SK-N-SH (cell line): ENCODE measurements at regions not wholly inside any gene's neighbourhood (a gene's known extent, or its start where the extent isn't known, plus 50 kb on each side); places are given as distances from the start of the nearest gene placed in this dataset.

Experiments used
- CTCF ChIA-PET: fragments of 300-600, 350-600 bp; formaldehyde crosslinking; extraction: SDS; loops from one replicate; lab custom pipeline; 2021; lab: Yijun Ruan, JAX
- POLR2A ChIA-PET: fragments of 350-600 bp; sonication (Branson Sonifier 250); formaldehyde crosslinking; extraction: SDS; loops from one replicate; lab custom pipeline; 2020; ENCODE audit warnings: antibody characterized with exemption, inconsistent platforms; lab: Yijun Ruan, JAX
- DNase-seq: peaks from one replicate; pipeline ENCODE4 v3.0.0; 2012
- H2AFZ ChIP-seq: fragments of 200-600 bp; sonication (generic); 2 replicates; pipeline ENCODE4 v1.8.1; 2016; ENCODE audit warnings: antibody characterized with exemption, mild to moderate bottlenecking, low read depth
- H3F3A ChIP-seq: fragments of 200-600 bp; sonication (generic); replicated peaks from 2 replicates; pipeline ENCODE3; 2016; ENCODE audit warnings: antibody characterized with exemption, mild to moderate bottlenecking; ENCODE audit not compliant: insufficient read depth
- H3K27ac ChIP-seq, 2 experiments: fragments of 200-500 bp in 1 of 2; fragments of 200-600 bp in 1 of 2; sonication (Bioruptor generic) in 1 of 2; sonication (generic), shearing (Covaris generic) in 1 of 2; 2 replicates each; pipeline versions ENCODE4 v1.5.1 to v1.6.1; 2014 to 2016; ENCODE audit warnings: low read depth in 2 of 2, inconsistent platforms in 1 of 2, low read length in 1 of 2, mild to moderate bottlenecking in 1 of 2, mixed read lengths in 1 of 2
- H3K27me3 ChIP-seq: fragments of 200-600 bp; sonication (generic), shearing (Covaris generic); 2 replicates; pipeline ENCODE4 v1.6.1; 2016; ENCODE audit warnings: mixed run types; ENCODE audit not compliant: insufficient read depth
- H3K36me3 ChIP-seq, 2 experiments: fragments of 200-500 bp in 1 of 2; fragments of 200-600 bp in 1 of 2; sonication (Bioruptor generic) in 1 of 2; sonication (generic) in 1 of 2; replicated peaks in 1 of 2; 2 replicates each; pipeline versions ENCODE3 to v1.5.1; 2014 to 2016; ENCODE audit warnings: low read length in 1 of 2, mild to moderate bottlenecking in 1 of 2; ENCODE audit not compliant: insufficient read depth in 2 of 2, control insufficient read depth in 1 of 2
- H3K4me1 ChIP-seq, 2 experiments: fragments of 200-500 bp in 1 of 2; fragments of 200-600 bp in 1 of 2; sonication (Bioruptor generic) in 1 of 2; sonication (generic), shearing (Covaris generic) in 1 of 2; 2 replicates each; pipeline versions ENCODE4 v1.5.1 to v1.6.1; 2014 to 2016; ENCODE audit warnings: low read depth in 1 of 2, low read length in 1 of 2, mixed run types in 1 of 2; ENCODE audit not compliant: insufficient read depth in 2 of 2, control insufficient read depth in 1 of 2
- H3K4me2 ChIP-seq: fragments of 200-600 bp; sonication (generic), shearing (Covaris generic); 2 replicates; pipeline ENCODE4 v1.6.1; 2017; ENCODE audit warnings: mixed run types
- H3K4me3 ChIP-seq, 2 experiments: fragments of 200-500 bp in 1 of 2; fragments of 200-600 bp in 1 of 2; sonication (Bioruptor generic) in 1 of 2; sonication (generic), shearing (Covaris generic) in 1 of 2; 2 replicates each; pipeline versions ENCODE4 v1.5.1 to v1.8.1; 2014 to 2016; ENCODE audit warnings: low read depth in 2 of 2, inconsistent platforms in 1 of 2, low read length in 1 of 2, mild to moderate bottlenecking in 1 of 2, mixed read lengths in 1 of 2, moderate library complexity in 1 of 2
- H3K79me2 ChIP-seq: fragments of 200-600 bp; sonication (generic); 2 replicates; pipeline ENCODE4 v1.8.1; 2017; ENCODE audit warnings: mild to moderate bottlenecking; ENCODE audit not compliant: insufficient read depth
- H3K9ac ChIP-seq: fragments of 200-600 bp; sonication (generic); 2 replicates; pipeline ENCODE4 v1.6.1; 2017; ENCODE audit warnings: mixed run types
- H3K9me2 ChIP-seq: fragments of 200-600 bp; sonication (generic); 2 replicates; pipeline ENCODE4 v1.6.1; 2017; ENCODE audit warnings: mixed run types
- H3K9me3 ChIP-seq: fragments of 200-600 bp; sonication (generic); 2 replicates; pipeline ENCODE4 v1.6.1; 2017; ENCODE audit warnings: mixed run types, mild to moderate bottlenecking, moderate library complexity
- H4K20me1 ChIP-seq: fragments of 200-600 bp; sonication (generic); 2 replicates; pipeline ENCODE4 v1.6.1; 2017; ENCODE audit warnings: mild to moderate bottlenecking, mixed run types; ENCODE audit not compliant: insufficient read depth
- CTCF ChIP-seq: fragments of 200-600 bp; sonication (generic); IDR thresholded peaks from 2 replicates; pipeline ENCODE4 v1.6.1; 2017; ENCODE audit warnings: antibody characterized with exemption, mild to moderate bottlenecking, moderate library complexity
- EP300 ChIP-seq, 2 experiments: IDR thresholded peaks; 2 replicates each; pipeline versions ENCODE4 v1.4.0 to v1.6.1; 2012; ENCODE audit warnings: borderline replicate concordance in 1 of 2, low read depth in 1 of 2, low read length in 1 of 2
- EZH2phosphoT487 ChIP-seq: fragments of 200-600 bp; sonication (generic); IDR thresholded peaks from 2 replicates; pipeline ENCODE4 v1.6.1; 2017; ENCODE audit warnings: low read depth, mixed run types, mild to moderate bottlenecking, antibody characterized with exemption, moderate library complexity, borderline replicate concordance
- GABPA ChIP-seq: IDR thresholded peaks from 2 replicates; pipeline ENCODE4 v1.4.0; 2012; ENCODE audit warnings: low read depth, mild to moderate bottlenecking
- NFIC ChIP-seq: IDR thresholded peaks from 2 replicates; pipeline ENCODE4 v1.4.0; 2012; ENCODE audit warnings: borderline replicate concordance
- PBX3 ChIP-seq: IDR thresholded peaks from 2 replicates; pipeline ENCODE4; 2012
- RAD21 ChIP-seq: IDR thresholded peaks from 2 replicates; pipeline ENCODE4 v1.6.1; 2012; ENCODE audit warnings: mild to moderate bottlenecking, low read length
- REST ChIP-seq: IDR thresholded peaks from 2 replicates; pipeline ENCODE4 v1.6.1; 2012; ENCODE audit warnings: mild to moderate bottlenecking, low read depth, low read length, moderate library complexity
- RFX5 ChIP-seq: IDR thresholded peaks from 2 replicates; pipeline ENCODE4 v1.6.1; 2012; ENCODE audit warnings: mild to moderate bottlenecking, improper control_type of control experiment, low read length
- RXRA ChIP-seq: IDR thresholded peaks from 2 replicates; pipeline ENCODE4 v1.4.0; 2012; ENCODE audit warnings: low read depth, mild to moderate bottlenecking, borderline replicate concordance
- SIN3A ChIP-seq: IDR thresholded peaks from 2 replicates; pipeline ENCODE4 v1.6.1; 2012; ENCODE audit warnings: low read depth, mild to moderate bottlenecking, low read length, moderate library complexity, borderline replicate concordance
- SMC3 ChIP-seq: IDR thresholded peaks from 2 replicates; pipeline ENCODE4 v1.6.1; 2012; ENCODE audit warnings: low read depth, low read length, improper control_type of control experiment
- TAF1 ChIP-seq: IDR thresholded peaks from 2 replicates; pipeline ENCODE4 v1.6.1; 2012; ENCODE audit warnings: low read depth, mild to moderate bottlenecking, low read length, moderate library complexity, borderline replicate concordance
- TEAD4 ChIP-seq: IDR thresholded peaks from 2 replicates; pipeline ENCODE4 v1.4.0; 2012; ENCODE audit warnings: mild to moderate bottlenecking, borderline replicate concordance; ENCODE audit not compliant: insufficient read depth
- USF1 ChIP-seq: IDR thresholded peaks from 2 replicates; pipeline ENCODE4 v1.4.0; 2012; ENCODE audit warnings: low read depth, borderline replicate concordance
- YY1 ChIP-seq: IDR thresholded peaks from 2 replicates; pipeline ENCODE4 v1.4.0; 2012; ENCODE audit warnings: low read depth, mild to moderate bottlenecking
- ZBTB33 ChIP-seq: IDR thresholded peaks from 2 replicates; pipeline ENCODE4 v1.4.0; 2012; ENCODE audit warnings: low read depth, borderline replicate concordance
- WGBS: methylation state at CpG from one replicate; pipeline ENCODE4 v1.1.6; 2017; ENCODE audit warnings: low lambda C conversion rate; 5-methylcytosine and 5-hydroxymethylcytosine counted together

- TF ChIP-seq PBX3 = no peak
- no peak for TF ChIP-seq EZH2phosphoT487
Observed at GRCh38 chr5:5904113-5904512, 474.2 kb downstream of the MED10 start (continued).

GRCh38 chr5:5902678-5903646, 475.4 kb downstream of the MED10 start:
- Histone ChIP-seq H3K4me2 (no peak overlapping the region), H3K27me3 (no peaks in the 10 kb centered on the region), H3K9ac (no peak overlapping the region), H2AFZ (no peak overlapping the region), H3F3A (no peaks in the 10 kb centered on the region), H3K27ac (no peak overlapping the region), H3K4me3 (no peak overlapping the region), H3K36me3 (no peaks in the 10 kb centered on the region), H3K9me2 (no peaks in the 10 kb centered on the region), H3K4me1 (peaks cover 0 to 10% of the 10 kb centered on the region in 2 experiments; a peak in 1 of 4 replicates), H3K79me2 (no peaks in the 10 kb centered on the region), H4K20me1 (no peaks in the 10 kb centered on the region), H3K9me3 (peaks cover 5% of the 10 kb centered on the region; the same call in 1 of the 2 replicates)
- no peak for DNase-seq
- ChIA-PET POLR2A (no interaction called here), CTCF (interaction anchor here (0.7 to 0.9 kb wide), 2 partner anchors 282 to 405 kb away, joined by 3 read pairs; no protein-coding TSS in a partner anchor)
- TF ChIP-seq YY1 (no peak), ZBTB33 (no peak), TAF1 (no peak), USF1 (no peak), EP300 (IDR thresholded peaks at IDR 0.05; ENCODE audit: borderline replicate concordance in 1 of 2, low read depth in 1 of 2, low read length in 1 of 2) (no peak), RXRA (no peak), REST (no peak), PBX3 (no peak), NFIC (no peak), SMC3 (no peak), TEAD4 (no peak), RAD21 (no peak), SIN3A (no peak), GABPA (no peak), CTCF (no peak), RFX5 (no peak)
- WGBS = 53% methylated on average over 10 of the region's 10 CpGs
